Mesenchymal stem cell (in vitro differentiated cells and primary cell): ENCODE measurements at regions not wholly inside any gene's neighbourhood (a gene's known extent, or its start where the extent isn't known, plus 50 kb on each side); places are given as distances from the start of the nearest gene placed in this dataset.

Experiments used
- DNase-seq: peaks from one replicate; pipeline ENCODE4 v3.0.0-alpha.2; 2013
- H2AFZ ChIP-seq: one replicate; pipeline ENCODE4 v1.6.1; 2013; ENCODE audit warnings: low read depth, mild to moderate bottlenecking, control low read depth, inconsistent platforms, low read length, moderate library complexity
- H2AK5ac ChIP-seq: 2 replicates; pipeline ENCODE4 v1.6.1; 2013; ENCODE audit warnings: low read length, moderate library complexity, mild to moderate bottlenecking, inconsistent platforms; ENCODE audit not compliant: severe bottlenecking
- H2BK120ac ChIP-seq: one replicate; pipeline ENCODE4 v1.6.1; 2013; ENCODE audit warnings: low read depth, mild to moderate bottlenecking, inconsistent platforms, low read length, moderate library complexity
- H2BK12ac ChIP-seq, 2 experiments: one replicate each; pipeline ENCODE4 v1.6.1; 2013; ENCODE audit warnings: inconsistent platforms in 2 of 2, low read length in 2 of 2, mild to moderate bottlenecking in 2 of 2, moderate library complexity in 2 of 2, control low read depth in 1 of 2
- H2BK15ac ChIP-seq: one replicate; pipeline ENCODE4 v1.6.1; 2013; ENCODE audit warnings: mild to moderate bottlenecking, low read depth, inconsistent platforms; ENCODE audit not compliant: poor library complexity, severe bottlenecking
- H2BK5ac ChIP-seq: 2 replicates; pipeline ENCODE4 v1.6.1; 2013; ENCODE audit warnings: low read depth, mild to moderate bottlenecking, low read length, control low read depth, inconsistent platforms; ENCODE audit not compliant: poor library complexity, severe bottlenecking
- H3K14ac ChIP-seq, 2 experiments: one replicate each; pipeline ENCODE4 v1.6.1; 2013; ENCODE audit warnings: inconsistent platforms in 2 of 2, low read length in 2 of 2, control low read depth in 1 of 2, mild to moderate bottlenecking in 1 of 2, moderate library complexity in 1 of 2
- H3K18ac ChIP-seq, 2 experiments: one replicate each; pipeline ENCODE4 v1.6.1; 2013; ENCODE audit warnings: inconsistent platforms in 2 of 2, low read length in 2 of 2, control low read depth in 1 of 2, low read depth in 1 of 2, mild to moderate bottlenecking in 1 of 2
- H3K23ac ChIP-seq, 2 experiments: one replicate each; pipeline ENCODE4 v1.6.1; 2013; ENCODE audit warnings: inconsistent platforms in 2 of 2, low read length in 2 of 2, mild to moderate bottlenecking in 2 of 2, moderate library complexity in 2 of 2, control low read depth in 1 of 2
- H3K27ac ChIP-seq: 2 replicates; pipeline ENCODE4 v1.5.1; 2013; ENCODE audit warnings: mild to moderate bottlenecking, moderate library complexity, low read length, control low read depth, inconsistent platforms; ENCODE audit not compliant: poor library complexity, severe bottlenecking
- H3K27me3 ChIP-seq, 2 experiments: 2 replicates each; pipeline versions ENCODE4 v1.6.1 to v1.7.0; 2013; ENCODE audit warnings: low read length in 2 of 2, mild to moderate bottlenecking in 2 of 2, moderate library complexity in 2 of 2, control low read depth in 1 of 2, inconsistent platforms in 1 of 2; ENCODE audit not compliant: control insufficient read depth in 1 of 2, insufficient read depth in 1 of 2
- H3K36me3 ChIP-seq, 2 experiments: 2 replicates each; pipeline versions ENCODE4 v1.6.1 to v1.7.0; 2013; ENCODE audit warnings: low read length in 2 of 2, control low read depth in 1 of 2, inconsistent platforms in 1 of 2, low read depth in 1 of 2, mild to moderate bottlenecking in 1 of 2; ENCODE audit not compliant: insufficient read depth in 2 of 2, control insufficient read depth in 1 of 2
- H3K4ac ChIP-seq, 2 experiments: one replicate each; pipeline ENCODE4 v1.6.1; 2013; ENCODE audit warnings: inconsistent platforms in 2 of 2, low read length in 2 of 2, mild to moderate bottlenecking in 2 of 2, moderate library complexity in 2 of 2, control low read depth in 1 of 2, low read depth in 1 of 2
- H3K4me1 ChIP-seq: 2 replicates; pipeline ENCODE4 v1.6.1; 2013; ENCODE audit warnings: low read depth, low read length, control low read depth; ENCODE audit not compliant: control insufficient read depth, insufficient read depth
- H3K4me2 ChIP-seq: 2 replicates; pipeline ENCODE4 v1.6.1; 2013; ENCODE audit warnings: low read length, mild to moderate bottlenecking, inconsistent platforms; ENCODE audit not compliant: poor library complexity, severe bottlenecking
- H3K4me3 ChIP-seq, 2 experiments: 2 replicates each; pipeline versions ENCODE4 v1.5.1 to v1.7.0; 2013; ENCODE audit warnings: low read length in 2 of 2, mild to moderate bottlenecking in 2 of 2, control low read depth in 1 of 2, low read depth in 1 of 2; ENCODE audit not compliant: insufficient read depth in 1 of 2
- H3K79me1 ChIP-seq: replicated peaks from 2 replicates; pipeline ENCODE4 v1.6.1; 2013; ENCODE audit warnings: mild to moderate bottlenecking, control low read depth, low read length, inconsistent platforms; ENCODE audit not compliant: poor library complexity, severe bottlenecking
- H3K9ac ChIP-seq: 2 replicates; pipeline ENCODE4 v1.7.0; 2013; ENCODE audit warnings: mild to moderate bottlenecking, low read length, moderate library complexity
- H3K9me3 ChIP-seq: 2 replicates; pipeline ENCODE4 v1.7.0; 2013; ENCODE audit warnings: mild to moderate bottlenecking, low read length; ENCODE audit not compliant: control insufficient read depth
- H4K8ac ChIP-seq: one replicate; pipeline ENCODE4 v1.6.1; 2013; ENCODE audit warnings: inconsistent platforms, mild to moderate bottlenecking, low read length, moderate library complexity
- H4K91ac ChIP-seq: one replicate; pipeline ENCODE4 v1.6.1; 2013; ENCODE audit warnings: mild to moderate bottlenecking, low read length, inconsistent platforms
- WGBS: methylation state at CpG from one replicate; pipeline ENCODE4 v1.1.7; 2013; ENCODE audit warnings: mixed read lengths; 5-methylcytosine and 5-hydroxymethylcytosine counted together

DNA sequence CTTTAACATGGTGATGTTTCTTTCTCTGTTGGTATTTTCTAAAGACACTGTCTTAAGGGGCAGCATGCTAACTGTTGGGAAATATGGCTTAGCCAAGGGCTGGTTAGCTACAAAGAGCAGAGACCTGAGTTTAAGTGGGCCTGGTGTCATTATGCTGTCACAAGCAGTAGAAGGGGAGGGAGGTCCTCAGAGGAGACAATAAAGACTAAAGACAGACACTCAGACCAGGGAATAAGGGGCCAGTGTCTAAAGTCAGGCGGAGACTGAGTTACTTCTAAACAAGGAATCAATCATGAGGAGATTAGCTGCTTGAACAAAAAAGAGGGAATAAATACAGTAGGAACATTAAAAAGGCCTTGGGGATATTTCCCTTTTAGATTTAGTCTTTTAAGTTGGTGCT, 142.7 kb upstream of the DPPA4 start:
- no peak for DNase-seq
- H2AFZ ChIP-seq = no peak overlapping the region
- H3K4me1 ChIP-seq = no peaks in the 10 kb centered on the region
- H3K4ac ChIP-seq = no peak overlapping the region
- H2BK5ac ChIP-seq = no peak overlapping the region
- no peak overlapping the region for H3K23ac ChIP-seq
- no peaks in the 10 kb centered on the region for H3K79me1 ChIP-seq
- H2BK15ac ChIP-seq = no peak overlapping the region
- H3K4me3 ChIP-seq = no peak overlapping the region
- no peak overlapping the region for H3K18ac ChIP-seq
- no peak overlapping the region for H3K27ac ChIP-seq
- H3K9me3 ChIP-seq = no peaks in the 10 kb centered on the region
- no peaks in the 10 kb centered on the region for H3K36me3 ChIP-seq
- H2AK5ac ChIP-seq = no peak overlapping the region
- no peak overlapping the region for H2BK12ac ChIP-seq
- no peak overlapping the region for H2BK120ac ChIP-seq
- H3K14ac ChIP-seq = no peak overlapping the region
- H3K27me3 ChIP-seq = no peaks in the 10 kb centered on the region
- WGBS = 8% methylated on average over 1 of the region's 1 CpG
- no peak overlapping the region for H3K4me2 ChIP-seq
- no peak overlapping the region for H4K91ac ChIP-seq
- H4K8ac ChIP-seq = no peak overlapping the region
- no peak overlapping the region for H3K9ac ChIP-seq

DNA sequence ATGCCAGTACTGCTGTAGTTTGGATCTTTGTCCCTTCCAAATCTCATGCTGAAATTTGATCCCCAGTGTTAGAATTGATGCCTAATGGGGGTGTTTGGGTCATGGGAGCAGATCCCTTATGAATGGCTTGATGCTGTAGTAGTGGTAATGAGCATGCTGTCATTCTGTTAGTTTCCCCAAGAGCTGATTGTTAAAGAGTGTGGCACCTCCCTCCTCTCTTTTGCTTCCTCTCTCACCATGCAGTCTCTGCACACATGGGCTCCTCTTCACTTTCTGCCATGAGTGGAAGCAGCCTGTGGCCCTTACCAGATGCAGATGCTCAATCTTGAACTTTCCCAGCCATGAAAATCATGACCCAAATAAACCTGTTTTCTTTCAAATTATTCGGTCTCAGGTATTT, 141.3 kb upstream of the DPPA4 start:
- Histone ChIP-seq H3K23ac (no peak overlapping the region), H4K91ac (no peak overlapping the region), H3K27ac (no peak overlapping the region), H2BK12ac (no peak overlapping the region), H3K4ac (no peak overlapping the region), H3K4me3 (no peak overlapping the region), H2AK5ac (no peak overlapping the region), H4K8ac (no peak overlapping the region), H3K14ac (no peak overlapping the region), H3K79me1 (no peaks in the 10 kb centered on the region), H3K4me1 (no peaks in the 10 kb centered on the region), H3K18ac (no peak overlapping the region), H2BK5ac (no peak overlapping the region), H2AFZ (no peak overlapping the region), H3K36me3 (no peaks in the 10 kb centered on the region), H3K27me3 (no peaks in the 10 kb centered on the region), H3K9ac (no peak overlapping the region), H2BK120ac (no peak overlapping the region), H3K9me3 (no peaks in the 10 kb centered on the region), H3K4me2 (no peak overlapping the region), H2BK15ac (no peak overlapping the region)
- no peak for DNase-seq
- no CpG with 5 or more reads among the region's 1 CpG for WGBS

DNA sequence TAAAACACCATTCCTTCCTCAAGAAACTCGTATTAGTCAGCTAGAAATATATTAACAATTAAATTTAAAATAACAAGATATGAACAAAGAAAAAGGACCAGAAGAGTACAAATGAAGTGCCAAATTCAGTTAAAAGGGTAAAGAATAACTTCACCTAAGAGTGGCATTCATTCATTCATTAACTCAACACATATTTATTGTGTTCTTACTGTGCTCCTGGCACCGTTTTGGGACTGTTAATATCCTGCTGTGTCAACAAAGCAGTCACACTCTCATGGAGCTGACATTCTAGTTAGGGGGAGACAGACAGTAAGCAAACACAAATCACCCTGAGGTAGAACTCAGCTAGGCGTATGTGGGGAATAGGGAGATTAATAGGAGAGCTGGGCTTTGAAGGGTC, 123.6 kb upstream of the DPPA4 start:
- H3K9me3 ChIP-seq = peaks cover 4% of the 10 kb centered on the region
- no peak overlapping the region for H2AK5ac ChIP-seq
- H3K4me3 ChIP-seq = no peak overlapping the region
- H4K8ac ChIP-seq = no peak overlapping the region
- no peak overlapping the region for H3K9ac ChIP-seq
- H3K27ac ChIP-seq = no peak overlapping the region
- 79% methylated on average over 2 of the region's 3 CpGs for WGBS
- no peaks in the 10 kb centered on the region for H3K4me1 ChIP-seq
- no peaks in the 10 kb centered on the region for H3K79me1 ChIP-seq
- no peak overlapping the region for H2BK15ac ChIP-seq
- H2AFZ ChIP-seq = no peak overlapping the region
- H3K27me3 ChIP-seq = no peaks in the 10 kb centered on the region
- H2BK5ac ChIP-seq = no peak overlapping the region
- no peak overlapping the region for H3K18ac ChIP-seq
- H3K4ac ChIP-seq = no peak overlapping the region
- H2BK12ac ChIP-seq = no peak overlapping the region
- H3K23ac ChIP-seq = no peak overlapping the region
- H2BK120ac ChIP-seq = no peak overlapping the region
- no peak overlapping the region for H3K4me2 ChIP-seq
- H4K91ac ChIP-seq = no peak overlapping the region
- DNase-seq = no peak
- no peaks in the 10 kb centered on the region for H3K36me3 ChIP-seq
- no peak overlapping the region for H3K14ac ChIP-seq

DNA sequence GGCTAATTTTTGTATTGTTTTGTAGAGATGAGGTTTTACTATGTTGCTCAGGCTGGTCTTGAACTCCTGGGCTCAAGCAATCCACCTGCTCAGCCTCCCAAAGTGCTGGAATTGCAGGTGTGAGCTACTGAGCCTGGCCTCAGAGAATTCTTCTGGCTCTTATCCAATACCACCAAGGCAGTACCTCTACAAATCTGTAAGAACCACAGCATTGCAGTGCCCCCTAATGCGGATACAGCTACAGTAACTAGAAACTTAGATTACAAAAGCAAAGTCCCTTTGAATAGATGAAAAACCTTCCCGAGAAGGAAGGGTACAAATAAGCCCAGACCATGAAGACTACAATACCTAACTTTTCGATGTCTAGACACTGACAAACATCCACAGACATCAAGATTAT, 107.9 kb upstream of the DPPA4 start:
- no peak overlapping the region for H2BK15ac ChIP-seq
- H3K4me3 ChIP-seq = no peak overlapping the region
- no peak overlapping the region for H3K4me2 ChIP-seq
- H4K91ac ChIP-seq = no peak overlapping the region
- H3K79me1 ChIP-seq = no peaks in the 10 kb centered on the region
- no peak overlapping the region for H3K18ac ChIP-seq
- peaks cover 19% of the 10 kb centered on the region for H3K9me3 ChIP-seq
- no peak overlapping the region for H2AK5ac ChIP-seq
- no peak overlapping the region for H3K14ac ChIP-seq
- no peaks in the 10 kb centered on the region for H3K4me1 ChIP-seq
- no peak overlapping the region for H2AFZ ChIP-seq
- no peaks in the 10 kb centered on the region for H3K36me3 ChIP-seq
- no peak for DNase-seq
- H3K4ac ChIP-seq = no peak overlapping the region
- H3K27me3 ChIP-seq = no peaks in the 10 kb centered on the region
- 73% methylated on average over 2 of the region's 3 CpGs for WGBS
- H2BK12ac ChIP-seq = no peak overlapping the region
- H2BK120ac ChIP-seq = no peak overlapping the region
- no peak overlapping the region for H3K23ac ChIP-seq
- H2BK5ac ChIP-seq = no peak overlapping the region
- no peak overlapping the region for H4K8ac ChIP-seq
- H3K27ac ChIP-seq = no peak overlapping the region
- H3K9ac ChIP-seq = no peak overlapping the region
